Erythroblast (primary cell): ENCODE measurements at regions not wholly inside any gene's neighbourhood (a gene's known extent, or its start where the extent isn't known, plus 50 kb on each side); places are given as distances from the start of the nearest gene placed in this dataset.

Source experiments
- GATA1 ChIP-seq: IDR thresholded peaks from 2 replicates; pipeline ENCODE4 v1.6.1; 2011; ENCODE audit warnings: low read depth, mild to moderate bottlenecking, control low read depth, low read length, moderate library complexity
- POLR2A ChIP-seq: IDR thresholded peaks from 2 replicates; pipeline ENCODE4 v1.6.1; 2011; ENCODE audit warnings: mild to moderate bottlenecking, low read length

DNA sequence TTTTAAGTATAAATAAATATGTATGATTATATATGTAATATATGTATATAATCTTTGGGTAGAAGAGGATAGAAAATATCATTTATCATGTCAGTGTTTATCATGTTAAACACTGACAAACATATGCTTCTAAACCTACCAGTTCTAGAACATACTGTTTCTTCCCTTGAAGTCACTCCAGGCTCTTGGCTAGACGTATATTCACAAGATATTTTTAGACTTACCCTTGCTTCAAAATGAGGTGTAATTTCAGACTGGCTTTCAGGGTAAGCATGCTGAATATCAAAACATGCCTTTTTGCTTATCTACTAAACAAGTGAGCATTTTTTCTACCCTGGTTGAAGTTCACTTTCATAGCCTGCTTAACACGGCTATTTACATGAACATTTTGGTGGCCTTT, 642.4 kb upstream of the PKDCC start:
- TF ChIP-seq POLR2A: no peak
- TF ChIP-seq GATA1: no peak
